ENCODE measurements at regions not wholly inside any gene's neighbourhood (a gene's known extent, or its start where the extent isn't known, plus 50 kb on each side); places are given as distances from the start of the nearest gene placed in this dataset.

DNA sequence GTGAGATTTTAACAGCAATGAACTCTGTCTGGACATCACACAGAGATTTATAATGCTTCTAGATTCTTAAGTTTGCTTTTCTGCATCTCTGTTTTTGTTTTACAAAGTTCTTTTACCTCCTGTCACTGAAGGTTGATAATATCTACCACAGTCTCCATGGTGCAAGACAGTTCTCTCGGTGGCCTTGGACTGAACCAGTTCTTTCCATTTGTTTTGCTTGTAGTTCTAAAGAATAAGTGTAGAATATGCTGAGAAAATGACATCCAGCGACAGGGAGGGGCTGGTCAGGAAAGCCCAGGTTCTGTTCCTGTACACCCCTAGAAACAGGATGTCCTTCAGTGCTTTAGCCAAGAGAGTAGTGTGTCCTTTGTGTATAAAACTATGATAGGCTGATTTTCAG, 1079.5 kb upstream of the INTU start:
- DNase-seq = no peak

GRCh38 chr4:126558596-126558995, 1074.2 kb upstream of the INTU start:
- DNase-seq = no peak

- DNase-seq = no peak
Measured at GRCh38 chr4:126559961-126560360, 1072.8 kb upstream of the INTU start.

GRCh38 chr4:126560794-126561193, 1072.0 kb upstream of the INTU start:
- DNase-seq = no peak

DNA sequence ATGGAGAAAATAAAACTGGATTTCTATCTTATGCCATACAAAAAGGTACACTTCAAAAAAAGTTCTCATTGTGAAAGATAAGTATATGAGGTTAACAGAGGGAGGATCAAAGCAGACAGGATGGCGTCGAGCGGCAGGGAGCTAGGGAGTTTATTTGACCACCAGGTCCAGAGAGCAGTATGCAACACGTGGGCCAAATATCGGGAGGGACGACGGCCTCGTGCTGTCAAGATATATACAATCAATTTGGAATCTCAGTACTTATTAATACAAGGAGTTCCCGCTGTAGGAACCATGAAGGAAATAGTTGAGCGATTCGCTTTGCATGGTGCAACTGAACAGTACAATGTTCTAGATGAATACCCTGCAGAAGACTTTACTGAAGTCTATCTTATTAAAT, 1069.4 kb upstream of the INTU start:
- DNase-seq = no peak

GRCh38 chr4:126564283-126564854, 1068.4 kb upstream of the INTU start:
- DNase-seq = no peak

DNA sequence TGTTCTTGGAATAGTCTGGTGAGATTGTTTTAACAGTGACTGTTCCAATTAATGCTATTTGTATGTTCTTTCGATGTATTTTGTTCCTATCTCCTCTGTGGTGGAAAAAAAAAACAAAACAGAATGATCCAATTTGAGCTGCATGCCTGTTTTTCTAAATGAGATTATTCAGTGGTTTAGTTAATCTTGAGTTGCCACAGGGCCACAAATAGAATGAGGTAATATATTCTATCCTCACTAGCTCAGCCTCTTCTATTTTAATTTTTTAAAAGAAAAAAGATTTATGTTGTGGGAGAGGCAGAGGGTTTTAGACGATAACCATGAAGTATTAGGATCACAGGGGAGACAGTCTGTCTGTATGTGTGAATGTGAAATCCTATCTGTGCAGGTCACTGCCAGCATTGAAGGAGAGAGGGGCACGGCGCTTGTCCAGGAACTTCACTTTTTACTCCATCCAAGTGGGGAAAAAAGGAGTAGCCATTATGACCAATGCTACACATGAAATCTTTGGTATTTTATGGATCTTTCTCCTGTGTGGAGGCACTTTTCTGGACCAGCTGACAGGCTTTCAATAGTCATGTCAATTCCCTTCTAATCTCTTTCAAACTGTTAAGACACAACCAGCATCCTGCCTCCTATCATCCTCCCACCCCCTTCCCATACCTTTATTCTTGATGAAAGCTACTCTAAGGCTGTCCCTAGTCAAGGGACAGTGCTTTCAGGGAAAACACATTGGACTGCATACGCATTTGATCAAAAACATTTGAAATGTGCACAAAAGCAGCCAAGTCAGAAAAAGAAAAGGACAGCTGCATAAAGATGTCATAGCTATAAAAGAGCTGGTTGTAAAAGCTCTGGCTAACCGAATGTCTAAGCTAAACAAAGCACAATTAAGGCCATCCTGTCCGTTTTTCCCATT, 1063.8 kb upstream of the INTU start:
- no peak for DNase-seq

GRCh38 chr4:126572264-126572663, 1060.5 kb upstream of the INTU start:
- no peak for DNase-seq

DNA sequence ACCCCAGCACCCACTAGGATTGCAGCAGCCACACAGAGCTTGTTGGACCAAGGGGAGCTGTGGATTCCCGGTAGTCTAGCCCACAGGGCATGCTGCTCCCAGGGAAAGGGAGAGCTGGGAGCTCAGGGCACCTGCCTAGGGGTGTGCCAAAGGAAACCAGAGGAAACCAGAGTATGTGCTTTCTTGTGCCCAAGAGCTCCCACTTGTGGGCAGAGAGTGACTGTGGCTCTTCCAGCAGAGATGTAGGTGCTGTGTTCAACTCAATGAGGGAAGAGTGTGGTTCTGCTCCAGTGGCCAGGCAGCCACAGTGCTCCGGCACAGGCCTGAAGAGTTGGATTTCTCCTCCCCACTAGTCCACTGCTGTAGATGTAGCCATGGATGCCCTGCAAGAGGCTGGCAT, 1050.0 kb upstream of the INTU start:
- no peak for DNase-seq

DNA sequence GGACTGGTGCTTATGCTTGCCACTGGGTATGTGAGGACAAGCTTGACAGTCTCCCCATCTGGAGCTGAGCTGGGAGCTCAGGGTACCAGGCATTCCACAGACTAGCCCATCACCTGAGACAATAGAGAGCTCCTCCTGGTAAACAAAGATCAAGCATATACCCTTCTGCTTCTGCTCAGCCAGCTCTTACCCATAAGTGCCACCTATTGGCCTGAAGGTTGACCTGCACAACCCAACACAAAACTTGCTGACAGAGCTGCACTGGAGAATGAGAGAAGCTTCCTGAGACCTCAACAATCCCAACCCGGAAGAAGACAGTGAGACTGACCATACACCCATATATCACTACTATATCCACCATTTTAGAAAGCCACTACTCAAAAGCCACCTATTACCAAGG, 1049.2 kb upstream of the INTU start:
- no peak for DNase-seq

DNA sequence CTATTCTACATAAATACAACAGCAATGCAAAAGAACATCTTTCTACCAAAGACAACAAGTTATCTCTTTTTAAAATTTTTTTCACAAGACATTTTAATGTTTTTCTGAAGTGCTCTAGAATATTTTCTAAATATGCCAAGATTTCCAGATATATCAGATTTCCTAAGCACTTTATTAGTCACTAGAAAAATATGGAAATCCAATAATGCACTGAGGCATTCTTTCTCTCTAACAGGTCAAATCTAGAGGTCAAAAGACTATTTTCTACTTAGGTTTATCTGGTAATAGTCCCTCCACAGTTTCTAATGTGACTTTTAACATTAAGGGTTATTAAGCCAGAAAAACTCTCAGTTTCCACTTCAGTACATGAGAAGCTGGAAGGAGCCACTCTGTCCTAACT, 1041.2 kb upstream of the INTU start:
- no peak for DNase-seq

DNA sequence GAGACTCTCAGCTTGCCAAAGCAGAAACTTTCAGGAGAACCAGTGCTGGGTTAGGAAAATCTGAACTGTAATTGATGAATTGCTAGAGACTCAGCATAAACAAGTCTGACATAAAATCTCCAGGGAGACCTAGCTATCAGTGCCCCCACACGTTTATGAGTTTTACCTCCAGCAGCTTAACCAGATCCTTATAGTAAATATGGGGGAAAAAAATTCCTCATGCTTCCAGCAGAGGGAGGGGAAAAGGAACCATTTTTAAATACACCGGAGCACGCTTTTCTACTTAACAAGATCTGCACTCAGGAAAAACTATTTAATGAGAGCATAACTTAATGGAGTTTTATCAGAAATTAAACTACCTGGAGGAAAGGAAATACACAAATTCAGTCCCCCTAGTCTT, 1040.7 kb upstream of the INTU start:
- DNase-seq = no peak

DNA sequence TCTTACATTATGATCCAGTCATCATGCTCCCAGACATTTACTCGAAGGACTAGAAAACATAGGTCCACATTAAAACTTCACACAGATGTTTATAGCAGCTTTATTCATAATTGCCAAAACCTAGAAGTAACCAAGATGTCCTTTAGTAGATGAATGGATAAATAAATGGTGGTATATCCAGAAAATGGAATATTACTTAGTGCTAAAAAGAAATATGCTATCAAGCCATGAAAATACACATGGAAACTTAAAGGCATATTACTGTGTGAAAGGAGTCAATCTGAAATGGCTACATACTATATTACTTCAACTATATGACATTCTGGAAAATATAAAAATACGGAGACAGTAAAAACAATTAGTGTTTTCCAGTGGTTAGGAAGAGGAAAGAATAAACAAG, 1039.1 kb upstream of the INTU start:
- no peak for DNase-seq

GRCh38 chr4:126595643-126596042, 1037.1 kb upstream of the INTU start:
- no peak for DNase-seq

DNA sequence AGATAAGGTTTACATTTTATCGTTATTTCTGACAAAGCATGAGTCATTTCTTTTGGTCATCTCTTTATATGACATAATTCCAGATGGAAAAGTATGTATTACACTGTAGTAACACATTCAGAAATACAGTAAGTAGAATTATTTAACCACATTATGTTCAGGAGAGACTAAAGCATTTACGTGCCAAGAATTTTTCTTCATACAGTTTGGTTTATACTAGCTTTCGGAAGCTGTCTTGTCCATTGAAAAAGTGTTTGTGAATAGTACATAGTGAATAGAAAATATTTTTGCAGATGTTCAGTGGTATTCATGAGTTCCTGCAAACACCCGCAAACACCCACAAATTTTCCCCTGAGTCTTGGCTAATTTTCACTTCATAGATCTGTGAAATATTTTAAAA, 1033.0 kb upstream of the INTU start:
- DNase-seq = no peak

GRCh38 chr4:126603210-126603609, 1029.5 kb upstream of the INTU start:
- DNase-seq = no peak

DNA sequence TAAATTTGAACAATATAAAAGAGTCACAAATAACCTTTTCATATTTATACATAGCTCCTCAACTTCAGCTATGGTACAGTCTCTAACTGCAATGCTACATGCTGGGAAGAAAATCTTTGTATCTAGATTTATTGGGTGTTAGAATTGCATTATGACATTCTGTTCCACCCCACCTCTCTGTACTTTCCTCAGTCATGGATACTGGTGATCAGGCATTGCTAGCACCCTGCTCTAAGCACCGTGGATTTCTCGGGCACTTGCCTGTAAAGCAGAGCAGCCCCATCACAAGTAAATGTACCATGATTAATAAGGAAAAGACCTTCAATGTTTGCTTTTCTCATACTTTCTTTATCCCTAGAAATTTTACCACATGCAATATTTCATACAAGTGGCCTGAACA, 1028.9 kb upstream of the INTU start:
- DNase-seq = no peak

GRCh38 chr4:126604268-126604867, 1028.4 kb upstream of the INTU start:
- DNase-seq = no peak

DNA sequence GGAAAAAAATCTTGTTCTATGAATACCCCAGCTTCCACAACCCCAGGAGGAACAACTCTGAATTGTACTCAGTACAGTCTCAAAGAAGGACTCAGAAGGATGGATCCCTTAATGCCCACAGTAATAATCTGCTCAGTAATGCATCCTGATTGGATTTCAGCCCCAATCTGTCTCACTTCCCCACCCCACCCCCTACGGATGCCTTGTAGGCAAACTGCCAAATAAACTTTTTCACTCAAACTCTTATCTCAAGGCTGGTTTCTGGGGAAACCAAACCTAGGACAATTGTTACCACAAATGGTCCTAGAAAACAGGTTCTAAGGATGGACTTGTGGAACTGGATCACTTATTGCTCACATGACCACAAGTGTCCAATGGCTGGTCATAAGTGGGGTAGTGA, 1021.8 kb upstream of the INTU start:
- DNase-seq = no peak

DNA sequence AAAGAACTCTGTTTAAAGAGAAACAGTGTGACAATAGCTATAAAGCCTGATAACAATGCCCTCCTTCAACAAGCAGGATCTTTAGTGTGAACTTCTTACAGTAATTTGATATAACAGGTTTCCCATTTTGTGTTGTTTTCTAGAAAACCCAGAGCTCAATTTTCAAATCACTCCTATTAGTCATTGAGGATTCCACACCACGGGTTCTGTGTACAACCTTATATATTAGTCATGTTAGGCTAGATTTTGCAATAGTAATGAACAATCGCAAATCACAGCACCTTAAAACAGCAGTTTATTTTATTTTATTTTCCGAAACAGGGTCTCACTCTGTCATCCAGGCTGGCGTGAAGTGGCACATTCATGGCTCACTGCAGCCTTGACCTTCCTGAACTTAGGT, 1020.9 kb upstream of the INTU start:
- no peak for DNase-seq

- no peak for DNase-seq
Measured at GRCh38 chr4:126614356-126614855, 1018.4 kb upstream of the INTU start.

DNA sequence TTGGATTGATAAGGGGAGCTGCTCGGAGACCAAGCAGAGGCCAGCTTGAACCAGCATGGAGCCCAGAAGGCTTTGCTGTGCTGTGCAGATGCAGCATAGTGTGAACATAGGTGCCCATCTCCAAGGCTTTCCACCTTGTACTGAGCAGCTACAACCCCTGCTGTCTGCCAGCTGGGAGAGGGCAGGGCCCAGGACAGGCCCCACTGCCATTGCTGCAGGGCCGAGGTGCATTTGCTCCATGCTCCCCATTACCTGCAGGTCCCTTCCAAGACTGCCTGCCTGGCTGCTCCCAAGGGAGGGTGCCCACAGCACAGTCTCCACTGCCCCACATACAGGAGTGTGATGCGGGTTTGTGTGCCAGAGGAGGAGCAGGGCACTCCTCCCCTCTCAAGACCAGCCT, 1016.0 kb upstream of the INTU start:
- no peak for DNase-seq

- no peak for DNase-seq
Measured at GRCh38 chr4:126627255-126627654, 1005.5 kb upstream of the INTU start.

- no peak for DNase-seq
Measured at GRCh38 chr4:126628933-126629332, 1003.8 kb upstream of the INTU start.
